Aorta (tissue), 5 donors: ENCODE measurements at regions not wholly inside any gene's neighbourhood (a gene's known extent, or its start where the extent isn't known, plus 50 kb on each side); places are given as distances from the start of the nearest gene placed in this dataset.

Experiments used
- ATAC-seq: fragments of 200-7000 bp; cut with Tn5 transposase; one replicate; pipeline ENCODE4 v1.9.1; 2022; ENCODE audit warnings: moderate library complexity; ENCODE audit not compliant: low FRiP score
- DNase-seq, 2 donors: peaks; one replicate each; pipeline ENCODE4 v3.0.0-alpha.2; 2020
- H3K27ac ChIP-seq, 2 donors: one replicate each; pipeline ENCODE4 v1.5.1; 2013; ENCODE audit warnings: low read length in 2 of 2, mild to moderate bottlenecking in 2 of 2, moderate library complexity in 2 of 2, control low read depth in 1 of 2, inconsistent platforms in 1 of 2, low read depth in 1 of 2
- H3K27me3 ChIP-seq, 2 donors: one replicate each; pipeline ENCODE4 v1.6.1; 2013; ENCODE audit warnings: control low read depth in 1 of 2, low read length in 1 of 2, mild to moderate bottlenecking in 1 of 2, moderate library complexity in 1 of 2; ENCODE audit not compliant: insufficient read depth in 2 of 2, control insufficient read depth in 1 of 2
- H3K36me3 ChIP-seq, 2 donors: one replicate each; pipeline ENCODE4 v1.6.1; 2013; ENCODE audit warnings: control low read depth in 1 of 2, low read length in 1 of 2, mild to moderate bottlenecking in 1 of 2; ENCODE audit not compliant: insufficient read depth in 2 of 2, control insufficient read depth in 1 of 2
- H3K4me1 ChIP-seq, 2 donors: one replicate each; pipeline ENCODE4 v1.6.1; 2013; ENCODE audit warnings: low read length in 2 of 2, control low read depth in 1 of 2, mild to moderate bottlenecking in 1 of 2, moderate library complexity in 1 of 2; ENCODE audit not compliant: insufficient read depth in 2 of 2, control insufficient read depth in 1 of 2
- H3K4me3 ChIP-seq, 2 donors: one replicate each; pipeline ENCODE4 v1.5.1; 2013; ENCODE audit warnings: low read length in 2 of 2, control low read depth in 1 of 2, mild to moderate bottlenecking in 1 of 2
- H3K9me3 ChIP-seq: one replicate; pipeline ENCODE4 v1.6.1; 2013; ENCODE audit warnings: mild to moderate bottlenecking, low read length; ENCODE audit not compliant: control insufficient read depth
- WGBS, 2 donors: extraction: QIAGEN DNeasy Blood & Tissue Kit; methylation state at CpG; one replicate each; pipeline ENCODE4 v1.1.7; 2013; 5-methylcytosine and 5-hydroxymethylcytosine counted together
- intact Hi-C, 2 donors: fragments of 100-400 bp; cut with DNase I; formaldehyde crosslinking; loops; one replicate each; pipeline versions ENCODE4 v1.14.2 to v1.15.0; 2022
- donor health status: healthy with polysubstance abuse.
- donor health status: Bipolar disorder and iron deficiency.
- donor health status: DM: no; HTN: no; CAD: no.
- donor health status: DM: no; HTN: no; CAD: no.
- donor health status: DM: yes; HTN: yes; CAD: no.

DNA sequence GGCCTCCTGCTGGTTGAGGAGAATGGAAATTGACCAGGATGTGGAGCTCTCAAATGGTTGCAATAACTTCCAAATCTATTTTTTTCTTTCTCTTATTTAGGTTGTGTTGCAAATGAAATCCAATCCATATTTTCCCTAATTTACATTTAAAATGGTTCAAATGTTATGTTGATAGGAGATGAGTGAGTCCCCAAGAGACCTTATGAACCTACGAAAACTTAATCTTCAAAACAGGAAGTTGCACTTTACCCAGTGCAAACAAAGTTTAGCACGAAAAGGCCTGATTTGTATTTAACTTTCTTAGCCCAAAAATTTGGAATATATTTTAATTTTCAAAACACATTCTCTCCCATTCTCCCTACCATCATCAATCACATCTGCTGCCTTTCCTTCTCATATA, 59.3 kb upstream of the NDP start:
- no peak overlapping the region for H3K4me3 ChIP-seq
- H3K27me3 ChIP-seq, result no peaks in the 10 kb centered on the region
- ATAC-seq (no peak), DNase-seq (no peak)
- H3K27ac ChIP-seq, result no peak overlapping the region
- no peaks in the 10 kb centered on the region for H3K36me3 ChIP-seq
- H3K4me1 ChIP-seq, result peaks cover 0 to 2% of the 10 kb centered on the region in 2 donors
- 21 to 27% methylated on average over 2 of the region's 2 CpGs for WGBS, 2 donors
- intact Hi-C loops, result no loop called here
- no peaks in the 10 kb centered on the region for H3K9me3 ChIP-seq

GRCh38 chrX:44025555-44025954, 52.4 kb upstream of the NDP start:
- DNase-seq (no peak), ATAC-seq (no peak)
- intact Hi-C loops, result loop anchor here in 1 of 2 donors (5.0 kb wide), 1 partner anchor 68 kb away; no protein-coding TSS in a partner anchor
- Histone ChIP-seq H3K27ac (no peak overlapping the region), H3K4me1 (no peaks in the 10 kb centered on the region), H3K27me3 (no peaks in the 10 kb centered on the region), H3K4me3 (no peak overlapping the region), H3K36me3 (no peaks in the 10 kb centered on the region), H3K9me3 (no peaks in the 10 kb centered on the region)
- WGBS, 2 donors, result 17 to 25% methylated on average over 1 of the region's 1 CpG
